Fibroblast of skin of right biceps (primary cell): ENCODE measurements at regions not wholly inside any gene's neighbourhood (a gene's known extent, or its start where the extent isn't known, plus 50 kb on each side); places are given as distances from the start of the nearest gene placed in this dataset.
"Not testable (repeated sequence)": the region's sequence is repeated elsewhere in the genome, so short reads cannot be mapped to it uniquely, and the experiment has no call there.

Experiments used
- DNase-seq: peaks from one replicate; pipeline ENCODE4 v3.0.0-alpha.2; 2013

DNA sequence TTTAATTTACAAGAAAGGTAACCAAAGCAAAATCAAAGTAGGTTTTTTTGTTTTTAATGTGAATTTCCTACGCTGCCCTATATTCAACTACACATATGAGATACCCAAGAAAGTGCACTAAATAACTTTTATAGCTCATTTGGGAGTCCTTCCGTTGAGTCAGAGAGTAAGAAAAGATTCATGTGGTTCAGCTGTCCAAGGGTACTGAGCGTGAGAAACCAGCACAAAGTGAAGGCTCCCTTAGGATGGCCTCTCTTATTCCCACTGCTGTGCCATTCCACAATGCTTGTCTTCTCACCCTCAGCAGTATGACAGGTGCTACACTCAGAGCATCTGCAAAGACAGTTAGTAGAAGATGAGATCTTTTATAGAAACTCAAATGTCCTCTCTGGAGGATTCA, 85.8 kb upstream of the POMZP3 start:
- not testable (repeated sequence) for DNase-seq

DNA sequence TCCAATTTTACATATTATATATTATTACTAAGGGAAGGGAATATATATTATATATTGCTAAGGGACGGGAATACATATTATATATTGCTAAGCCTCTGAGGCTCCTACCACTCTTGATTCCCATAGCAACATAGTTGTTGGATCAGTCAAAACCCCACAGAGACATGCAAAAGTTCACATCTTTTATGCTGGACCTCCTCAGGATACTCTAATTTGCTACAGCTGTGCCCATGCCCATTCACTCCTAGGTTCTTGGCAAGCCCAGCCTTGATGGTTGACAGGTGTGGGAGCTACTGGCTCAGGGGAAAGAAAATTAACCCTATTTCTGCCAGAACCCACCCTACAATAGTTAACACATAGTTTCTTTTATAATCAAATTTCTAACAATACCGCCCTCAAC, 84.6 kb upstream of the POMZP3 start:
- not testable (repeated sequence) for DNase-seq

GRCh38 chr7:76709703-76710102, 82.6 kb upstream of the POMZP3 start:
- DNase-seq, result not testable (repeated sequence)

GRCh38 chr7:76708446-76708845, 81.4 kb upstream of the POMZP3 start:
- DNase-seq, result not testable (repeated sequence)

- DNase-seq, result not testable (repeated sequence)
These were observed 76.7 kb upstream of the POMZP3 start for GRCh38 chr7:76703815-76704214.

DNA sequence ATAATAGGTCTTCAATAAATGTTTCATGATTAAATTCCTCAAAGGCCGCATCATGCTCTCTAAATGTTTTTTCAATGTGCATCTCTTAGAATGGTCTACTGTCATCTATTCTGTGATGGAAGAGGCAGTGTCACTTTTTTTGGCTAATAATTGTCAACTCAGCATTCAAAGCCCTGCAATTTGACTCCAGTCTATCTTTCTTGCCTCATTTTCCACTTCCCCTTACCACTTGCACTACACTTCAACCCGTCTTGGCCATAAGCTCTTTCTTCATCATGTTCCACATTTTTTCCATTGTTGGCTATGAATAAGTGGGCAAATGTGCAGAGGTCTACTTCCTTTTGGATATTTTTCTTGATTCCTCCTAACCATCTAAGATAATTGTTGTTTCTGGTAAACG, 59.2 kb upstream of the POMZP3 start:
- DNase-seq, result not testable (repeated sequence)

DNA sequence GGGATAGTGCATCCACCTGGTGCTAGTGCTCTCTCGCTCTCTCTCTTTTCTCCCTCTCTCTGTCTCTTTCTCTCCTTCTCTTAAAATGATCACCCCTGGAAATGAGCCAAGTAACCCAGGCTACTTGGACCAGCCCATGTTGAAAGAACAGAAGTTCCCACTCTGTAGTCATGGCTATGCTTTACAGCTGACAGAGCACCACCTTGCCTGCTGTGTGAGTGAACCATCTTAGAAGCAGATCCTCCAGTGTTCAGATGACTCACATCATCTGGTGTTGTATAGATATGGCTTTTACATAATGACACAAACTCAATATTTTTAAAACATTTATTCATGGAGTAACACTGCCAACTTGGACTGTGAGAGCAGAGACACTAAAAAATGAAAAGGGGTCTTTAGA, 57.7 kb upstream of the POMZP3 start:
- not testable (repeated sequence) for DNase-seq

DNA sequence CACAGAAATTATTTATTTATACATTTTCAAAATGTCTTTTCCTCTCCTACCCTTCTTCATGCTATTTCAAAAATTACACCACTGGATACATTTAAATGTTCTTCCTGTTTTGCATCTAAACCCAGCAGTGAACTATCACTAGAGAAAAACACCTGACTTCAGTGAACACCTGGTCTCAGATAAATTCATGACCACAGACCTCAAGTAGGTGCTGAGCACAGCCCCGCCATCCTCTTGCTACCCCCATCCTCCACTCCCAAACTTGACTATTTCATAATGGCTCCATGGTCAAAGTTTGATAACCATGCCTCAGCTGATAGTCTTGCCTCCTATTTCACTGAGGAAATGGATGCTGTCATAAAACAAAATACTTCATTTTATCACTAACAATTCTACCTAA, 56.6 kb upstream of the POMZP3 start:
- not testable (repeated sequence) for DNase-seq

- DNase-seq, result not testable (repeated sequence)
These were observed 54.7 kb upstream of the POMZP3 start for GRCh38 chr7:76681810-76682209.

- not testable (repeated sequence) for DNase-seq
These were observed 52.1 kb upstream of the POMZP3 start for GRCh38 chr7:76679174-76679573.

DNA sequence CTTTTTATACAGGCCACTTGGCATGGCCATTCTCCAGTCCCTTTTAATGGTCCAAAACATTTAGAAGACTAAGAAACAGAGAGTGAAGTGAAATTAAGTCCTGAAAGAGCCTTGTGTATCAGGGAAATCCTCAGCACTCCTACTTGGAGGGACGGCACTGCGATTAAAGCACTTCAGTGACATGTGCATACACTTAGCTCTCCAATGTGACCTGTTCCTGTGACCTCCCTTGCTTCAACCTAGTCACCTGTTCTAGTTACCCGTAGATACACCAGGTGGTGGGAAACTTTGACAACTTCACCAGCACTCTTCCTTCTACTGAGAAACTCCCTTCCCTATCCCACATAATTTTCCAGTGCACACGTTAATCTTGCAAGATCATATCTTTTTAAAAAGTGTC, 51.4 kb upstream of the POMZP3 start:
- not testable (repeated sequence) for DNase-seq

- DNase-seq, result not testable (repeated sequence)
These were observed 49.8 kb upstream of the POMZP3 start for GRCh38 chr7:76676890-76677289.
